HEK293 (cell line): ENCODE measurements at regions not wholly inside any gene's neighbourhood (a gene's known extent, or its start where the extent isn't known, plus 50 kb on each side); places are given as distances from the start of the nearest gene placed in this dataset.

Experiments used
- HOXD13 ChIP-seq: sonication (generic); formaldehyde crosslinking; IDR thresholded peaks from 2 replicates; pipeline ENCODE4 v1.8.0; 2022; ENCODE audit warnings: missing genetic modification reagents, borderline replicate concordance
- KLF10 ChIP-seq: fragments of 450-650 bp; IDR thresholded peaks from 2 replicates; pipeline ENCODE4 v1.5.1; 2018; ENCODE audit warnings: missing biosample characterization, mild to moderate bottlenecking, missing genetic modification characterization
- KLF8 ChIP-seq: fragments of 450-650 bp; formaldehyde crosslinking; IDR thresholded peaks from 2 replicates; pipeline ENCODE4 v1.5.1; 2016; ENCODE audit warnings: missing biosample characterization, missing genetic modification characterization
- OSR2 ChIP-seq: fragments of 450-650 bp; formaldehyde crosslinking; IDR thresholded peaks from 2 replicates; pipeline ENCODE4 v1.5.1; 2016; ENCODE audit warnings: missing biosample characterization, missing genetic modification characterization
- RBAK ChIP-seq: fragments of 450-650 bp; formaldehyde crosslinking; IDR thresholded peaks from 2 replicates; pipeline ENCODE4 v1.5.1; 2016; ENCODE audit warnings: missing biosample characterization, missing genetic modification characterization
- SETDB1 ChIP-seq: IDR thresholded peaks from one replicate; pipeline ENCODE4 v1.6.1; 2017; ENCODE audit warnings: mild to moderate bottlenecking, low read length, moderate library complexity, mixed read lengths; ENCODE audit not compliant: insufficient read length
- SP3 ChIP-seq: fragments of 450-650 bp; formaldehyde crosslinking; IDR thresholded peaks from 2 replicates; pipeline ENCODE4 v1.5.1; 2016; ENCODE audit warnings: missing biosample characterization, missing genetic modification characterization
- SP7 ChIP-seq: fragments of 450-650 bp; formaldehyde crosslinking; IDR thresholded peaks from 2 replicates; pipeline ENCODE4 v1.5.1; 2016; ENCODE audit warnings: missing biosample characterization, missing genetic modification characterization
- WT1 ChIP-seq: fragments of 450-650 bp; formaldehyde crosslinking; IDR thresholded peaks from 2 replicates; pipeline ENCODE4 v1.5.1; 2016; ENCODE audit warnings: missing biosample characterization, missing genetic modification characterization
- ZBTB48 ChIP-seq: fragments of 450-650 bp; formaldehyde crosslinking; IDR thresholded peaks from 2 replicates; pipeline ENCODE4 v1.5.1; 2016; ENCODE audit warnings: missing biosample characterization, missing genetic modification characterization
- ZFP37 ChIP-seq: fragments of 450-650 bp; formaldehyde crosslinking; IDR thresholded peaks from 2 replicates; pipeline ENCODE4 v1.5.1; 2016; ENCODE audit warnings: missing biosample characterization, missing genetic modification characterization
- ZNF146 ChIP-seq: fragments of 450-650 bp; formaldehyde crosslinking; IDR thresholded peaks from 2 replicates; pipeline ENCODE4 v1.5.1; 2016; ENCODE audit warnings: missing biosample characterization, missing genetic modification characterization
- ZNF184 ChIP-seq: fragments of 450-650 bp; IDR thresholded peaks from 2 replicates; pipeline ENCODE4 v1.5.1; 2018; ENCODE audit warnings: missing biosample characterization, mild to moderate bottlenecking, missing genetic modification characterization
- ZNF335 ChIP-seq: fragments of 450-650 bp; formaldehyde crosslinking; conservative IDR thresholded peaks from 2 replicates; pipeline ENCODE4 v1.5.1; 2016; ENCODE audit warnings: missing biosample characterization, missing genetic modification characterization
- ZNF555 ChIP-seq: fragments of 450-650 bp; formaldehyde crosslinking; conservative IDR thresholded peaks from 2 replicates; pipeline ENCODE4 v1.5.1; 2017; ENCODE audit warnings: missing biosample characterization, mild to moderate bottlenecking, missing genetic modification characterization, inconsistent platforms
- ZNF558 ChIP-seq: fragments of 450-650 bp; formaldehyde crosslinking; IDR thresholded peaks from 2 replicates; pipeline ENCODE4 v1.5.1; 2016; ENCODE audit warnings: missing biosample characterization, missing genetic modification characterization
- ZNF596 ChIP-seq: fragments of 450-650 bp; IDR thresholded peaks from 2 replicates; pipeline ENCODE4 v1.5.0; 2018; ENCODE audit warnings: missing biosample characterization, mild to moderate bottlenecking, missing genetic modification characterization, moderate library complexity
- ZNF707 ChIP-seq: fragments of 450-650 bp; formaldehyde crosslinking; IDR thresholded peaks from 2 replicates; pipeline ENCODE4 v1.5.1; 2016; ENCODE audit warnings: missing biosample characterization, missing genetic modification characterization
- ZNF843 ChIP-seq: fragments of 450-650 bp; formaldehyde crosslinking; IDR thresholded peaks from 2 replicates; pipeline ENCODE4 v1.5.1; 2016; ENCODE audit warnings: missing biosample characterization, missing genetic modification characterization
- ZSCAN23 ChIP-seq: fragments of 450-650 bp; formaldehyde crosslinking; IDR thresholded peaks from 2 replicates; pipeline ENCODE4 v1.5.1; 2016; ENCODE audit warnings: missing biosample characterization, missing genetic modification characterization
- ZXDB ChIP-seq: fragments of 450-650 bp; formaldehyde crosslinking; IDR thresholded peaks from 2 replicates; pipeline ENCODE4 v1.5.1; 2016; ENCODE audit warnings: missing biosample characterization, missing genetic modification characterization
- TF ChIP-seq, protein P1 (sequence below): fragments of 450-650 bp; IDR thresholded peaks from 2 replicates; pipeline ENCODE4 v1.5.1; 2018; ENCODE audit warnings: missing biosample characterization, mild to moderate bottlenecking, missing genetic modification characterization
- TF ChIP-seq, protein P2 (sequence below): fragments of 450-650 bp; formaldehyde crosslinking; IDR thresholded peaks from 2 replicates; pipeline ENCODE4 v1.5.1; 2016; ENCODE audit warnings: missing biosample characterization, missing genetic modification characterization
- TF ChIP-seq, protein P3 (sequence below): fragments of 450-650 bp; formaldehyde crosslinking; IDR thresholded peaks from 2 replicates; pipeline ENCODE4 v1.5.1; 2016; ENCODE audit warnings: missing biosample characterization, missing genetic modification characterization
- TF ChIP-seq, protein P4 (sequence below): fragments of 450-650 bp; formaldehyde crosslinking; IDR thresholded peaks from 2 replicates; pipeline ENCODE4 v1.5.1; 2016; ENCODE audit warnings: missing biosample characterization, missing genetic modification characterization, borderline replicate concordance
- TF ChIP-seq, protein P5 (sequence below): fragments of 450-650 bp; formaldehyde crosslinking; IDR thresholded peaks from 2 replicates; pipeline ENCODE4 v1.5.1; 2017; ENCODE audit warnings: missing biosample characterization, missing genetic modification characterization
- TF ChIP-seq, protein P6 (sequence below): fragments of 450-650 bp; formaldehyde crosslinking; IDR thresholded peaks from 2 replicates; pipeline ENCODE4 v1.5.1; 2016; ENCODE audit warnings: missing biosample characterization, missing genetic modification characterization, low read depth
- TF ChIP-seq, protein P7 (sequence below): fragments of 450-650 bp; formaldehyde crosslinking; IDR thresholded peaks from 2 replicates; pipeline ENCODE4 v1.5.1; 2016; ENCODE audit warnings: missing biosample characterization, missing genetic modification characterization

DNA sequence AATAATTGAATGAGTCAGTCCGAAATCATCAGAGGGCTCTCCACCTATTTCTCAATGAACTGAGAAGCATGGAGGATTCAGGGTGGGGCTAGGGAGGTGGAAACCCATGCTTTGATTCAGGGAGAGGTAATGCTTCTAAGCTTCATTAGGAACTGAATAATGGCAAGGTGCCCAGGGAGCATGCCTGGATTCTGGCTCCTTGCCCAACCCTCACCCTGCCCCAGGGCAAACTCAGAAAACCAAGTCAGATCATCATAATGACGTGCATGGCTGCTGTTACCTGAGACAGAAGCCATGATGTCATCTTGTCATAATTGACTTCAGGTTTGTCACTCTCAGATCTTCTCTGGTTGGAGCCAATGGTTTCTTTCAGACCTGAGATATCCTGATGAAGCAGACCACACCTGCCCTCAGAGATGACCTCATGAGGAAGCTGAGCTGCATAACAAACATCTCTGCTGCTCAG lies 199.6 kb downstream of the SYK start (continued):
- TF ChIP-seq OSR2 (tag by site-specific recombination) = peak; percentile 83
- peak; percentile 44 for TF ChIP-seq SETDB1
- TF ChIP-seq, protein P1, sequence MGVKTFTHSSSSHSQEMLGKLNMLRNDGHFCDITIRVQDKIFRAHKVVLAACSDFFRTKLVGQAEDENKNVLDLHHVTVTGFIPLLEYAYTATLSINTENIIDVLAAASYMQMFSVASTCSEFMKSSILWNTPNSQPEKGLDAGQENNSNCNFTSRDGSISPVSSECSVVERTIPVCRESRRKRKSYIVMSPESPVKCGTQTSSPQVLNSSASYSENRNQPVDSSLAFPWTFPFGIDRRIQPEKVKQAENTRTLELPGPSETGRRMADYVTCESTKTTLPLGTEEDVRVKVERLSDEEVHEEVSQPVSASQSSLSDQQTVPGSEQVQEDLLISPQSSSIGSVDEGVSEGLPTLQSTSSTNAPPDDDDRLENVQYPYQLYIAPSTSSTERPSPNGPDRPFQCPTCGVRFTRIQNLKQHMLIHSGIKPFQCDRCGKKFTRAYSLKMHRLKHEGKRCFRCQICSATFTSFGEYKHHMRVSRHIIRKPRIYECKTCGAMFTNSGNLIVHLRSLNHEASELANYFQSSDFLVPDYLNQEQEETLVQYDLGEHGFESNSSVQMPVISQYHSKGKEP (tag by site-specific recombination) = 0 out of 2 replicates have a peak, but pooled peaks have one; percentile 25
- no peak for TF ChIP-seq ZNF146 (tag by site-specific recombination)
- no peak for TF ChIP-seq ZNF596 (tag by site-specific recombination)
- no peak for TF ChIP-seq HOXD13 (CRISPR knock-in tag)
- TF ChIP-seq SP7 = peak; percentile 69
- peak; percentile 72 for TF ChIP-seq ZXDB
- peak; percentile 43; the same call in 1 of the 2 replicates for TF ChIP-seq ZNF558
- TF ChIP-seq ZBTB48 = peak; percentile 91
- TF ChIP-seq, protein P2, sequence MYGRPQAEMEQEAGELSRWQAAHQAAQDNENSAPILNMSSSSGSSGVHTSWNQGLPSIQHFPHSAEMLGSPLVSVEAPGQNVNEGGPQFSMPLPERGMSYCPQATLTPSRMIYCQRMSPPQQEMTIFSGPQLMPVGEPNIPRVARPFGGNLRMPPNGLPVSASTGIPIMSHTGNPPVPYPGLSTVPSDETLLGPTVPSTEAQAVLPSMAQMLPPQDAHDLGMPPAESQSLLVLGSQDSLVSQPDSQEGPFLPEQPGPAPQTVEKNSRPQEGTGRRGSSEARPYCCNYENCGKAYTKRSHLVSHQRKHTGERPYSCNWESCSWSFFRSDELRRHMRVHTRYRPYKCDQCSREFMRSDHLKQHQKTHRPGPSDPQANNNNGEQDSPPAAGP (tag by site-specific recombination) = peak; percentile 93
- peak; percentile 41; the same call in 1 of the 2 replicates for TF ChIP-seq SP3 (tag by site-specific recombination)
- TF ChIP-seq WT1 = peak; percentile 68
- TF ChIP-seq RBAK (tag by site-specific recombination) = peak; percentile 100
- TF ChIP-seq, protein P3, sequence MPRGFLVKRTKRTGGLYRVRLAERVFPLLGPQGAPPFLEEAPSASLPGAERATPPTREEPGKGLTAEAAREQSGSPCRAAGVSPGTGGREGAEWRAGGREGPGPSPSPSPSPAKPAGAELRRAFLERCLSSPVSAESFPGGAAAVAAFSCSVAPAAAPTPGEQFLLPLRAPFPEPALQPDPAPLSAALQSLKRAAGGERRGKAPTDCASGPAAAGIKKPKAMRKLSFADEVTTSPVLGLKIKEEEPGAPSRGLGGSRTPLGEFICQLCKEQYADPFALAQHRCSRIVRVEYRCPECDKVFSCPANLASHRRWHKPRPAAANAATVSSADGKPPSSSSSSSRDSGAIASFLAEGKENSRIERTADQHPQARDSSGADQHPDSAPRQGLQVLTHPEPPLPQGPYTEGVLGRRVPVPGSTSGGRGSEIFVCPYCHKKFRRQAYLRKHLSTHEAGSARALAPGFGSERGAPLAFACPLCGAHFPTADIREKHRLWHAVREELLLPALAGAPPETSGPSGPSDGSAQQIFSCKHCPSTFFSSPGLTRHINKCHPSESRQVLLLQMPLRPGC (tag by site-specific recombination) = peak; percentile 82
- peak; percentile 48; the same call in 1 of the 2 replicates for TF ChIP-seq KLF10 (tag by site-specific recombination)
- peak; percentile 78 for TF ChIP-seq KLF8 (tag by site-specific recombination)
- TF ChIP-seq ZNF843 (tag by site-specific recombination) = peak; percentile 65
- peak; percentile 31; the same call in 1 of the 2 replicates for TF ChIP-seq ZNF335 (tag by site-specific recombination)
- TF ChIP-seq, protein P4, sequence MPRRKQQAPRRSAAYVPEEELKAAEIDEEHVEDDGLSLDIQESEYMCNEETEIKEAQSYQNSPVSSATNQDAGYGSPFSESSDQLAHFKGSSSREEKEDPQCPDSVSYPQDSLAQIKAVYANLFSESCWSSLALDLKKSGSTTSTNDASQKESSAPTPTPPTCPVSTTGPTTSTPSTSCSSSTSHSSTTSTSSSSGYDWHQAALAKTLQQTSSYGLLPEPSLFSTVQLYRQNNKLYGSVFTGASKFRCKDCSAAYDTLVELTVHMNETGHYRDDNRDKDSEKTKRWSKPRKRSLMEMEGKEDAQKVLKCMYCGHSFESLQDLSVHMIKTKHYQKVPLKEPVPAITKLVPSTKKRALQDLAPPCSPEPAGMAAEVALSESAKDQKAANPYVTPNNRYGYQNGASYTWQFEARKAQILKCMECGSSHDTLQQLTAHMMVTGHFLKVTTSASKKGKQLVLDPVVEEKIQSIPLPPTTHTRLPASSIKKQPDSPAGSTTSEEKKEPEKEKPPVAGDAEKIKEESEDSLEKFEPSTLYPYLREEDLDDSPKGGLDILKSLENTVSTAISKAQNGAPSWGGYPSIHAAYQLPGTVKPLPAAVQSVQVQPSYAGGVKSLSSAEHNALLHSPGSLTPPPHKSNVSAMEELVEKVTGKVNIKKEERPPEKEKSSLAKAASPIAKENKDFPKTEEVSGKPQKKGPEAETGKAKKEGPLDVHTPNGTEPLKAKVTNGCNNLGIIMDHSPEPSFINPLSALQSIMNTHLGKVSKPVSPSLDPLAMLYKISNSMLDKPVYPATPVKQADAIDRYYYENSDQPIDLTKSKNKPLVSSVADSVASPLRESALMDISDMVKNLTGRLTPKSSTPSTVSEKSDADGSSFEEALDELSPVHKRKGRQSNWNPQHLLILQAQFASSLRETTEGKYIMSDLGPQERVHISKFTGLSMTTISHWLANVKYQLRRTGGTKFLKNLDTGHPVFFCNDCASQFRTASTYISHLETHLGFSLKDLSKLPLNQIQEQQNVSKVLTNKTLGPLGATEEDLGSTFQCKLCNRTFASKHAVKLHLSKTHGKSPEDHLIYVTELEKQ (tag by site-specific recombination) = peak; percentile 87
- 0 out of 2 replicates have a peak, but pooled peaks have one; percentile 34 for TF ChIP-seq ZSCAN23
- TF ChIP-seq ZNF707 (tag by site-specific recombination) = no peak
- TF ChIP-seq, protein P5, sequence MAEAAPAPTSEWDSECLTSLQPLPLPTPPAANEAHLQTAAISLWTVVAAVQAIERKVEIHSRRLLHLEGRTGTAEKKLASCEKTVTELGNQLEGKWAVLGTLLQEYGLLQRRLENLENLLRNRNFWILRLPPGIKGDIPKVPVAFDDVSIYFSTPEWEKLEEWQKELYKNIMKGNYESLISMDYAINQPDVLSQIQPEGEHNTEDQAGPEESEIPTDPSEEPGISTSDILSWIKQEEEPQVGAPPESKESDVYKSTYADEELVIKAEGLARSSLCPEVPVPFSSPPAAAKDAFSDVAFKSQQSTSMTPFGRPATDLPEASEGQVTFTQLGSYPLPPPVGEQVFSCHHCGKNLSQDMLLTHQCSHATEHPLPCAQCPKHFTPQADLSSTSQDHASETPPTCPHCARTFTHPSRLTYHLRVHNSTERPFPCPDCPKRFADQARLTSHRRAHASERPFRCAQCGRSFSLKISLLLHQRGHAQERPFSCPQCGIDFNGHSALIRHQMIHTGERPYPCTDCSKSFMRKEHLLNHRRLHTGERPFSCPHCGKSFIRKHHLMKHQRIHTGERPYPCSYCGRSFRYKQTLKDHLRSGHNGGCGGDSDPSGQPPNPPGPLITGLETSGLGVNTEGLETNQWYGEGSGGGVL (tag by site-specific recombination) = peak; percentile 53
- TF ChIP-seq, protein P6, sequence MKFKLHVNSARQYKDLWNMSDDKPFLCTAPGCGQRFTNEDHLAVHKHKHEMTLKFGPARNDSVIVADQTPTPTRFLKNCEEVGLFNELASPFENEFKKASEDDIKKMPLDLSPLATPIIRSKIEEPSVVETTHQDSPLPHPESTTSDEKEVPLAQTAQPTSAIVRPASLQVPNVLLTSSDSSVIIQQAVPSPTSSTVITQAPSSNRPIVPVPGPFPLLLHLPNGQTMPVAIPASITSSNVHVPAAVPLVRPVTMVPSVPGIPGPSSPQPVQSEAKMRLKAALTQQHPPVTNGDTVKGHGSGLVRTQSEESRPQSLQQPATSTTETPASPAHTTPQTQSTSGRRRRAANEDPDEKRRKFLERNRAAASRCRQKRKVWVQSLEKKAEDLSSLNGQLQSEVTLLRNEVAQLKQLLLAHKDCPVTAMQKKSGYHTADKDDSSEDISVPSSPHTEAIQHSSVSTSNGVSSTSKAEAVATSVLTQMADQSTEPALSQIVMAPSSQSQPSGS (tag by site-specific recombination) = peak; percentile 66
- TF ChIP-seq, protein P7, sequence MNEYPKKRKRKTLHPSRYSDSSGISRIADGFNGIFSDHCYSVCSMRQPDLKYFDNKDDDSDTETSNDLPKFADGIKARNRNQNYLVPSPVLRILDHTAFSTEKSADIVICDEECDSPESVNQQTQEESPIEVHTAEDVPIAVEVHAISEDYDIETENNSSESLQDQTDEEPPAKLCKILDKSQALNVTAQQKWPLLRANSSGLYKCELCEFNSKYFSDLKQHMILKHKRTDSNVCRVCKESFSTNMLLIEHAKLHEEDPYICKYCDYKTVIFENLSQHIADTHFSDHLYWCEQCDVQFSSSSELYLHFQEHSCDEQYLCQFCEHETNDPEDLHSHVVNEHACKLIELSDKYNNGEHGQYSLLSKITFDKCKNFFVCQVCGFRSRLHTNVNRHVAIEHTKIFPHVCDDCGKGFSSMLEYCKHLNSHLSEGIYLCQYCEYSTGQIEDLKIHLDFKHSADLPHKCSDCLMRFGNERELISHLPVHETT (tag by site-specific recombination) = peak; percentile 94
- peak; percentile 85 for TF ChIP-seq ZNF184 (tag by site-specific recombination)
- TF ChIP-seq ZFP37 (tag by site-specific recombination) = peak; percentile 77; the same call in 1 of the 2 replicates
- TF ChIP-seq ZNF555 = no peak
